GM12878 (cell line): ENCODE measurements at regions not wholly inside any gene's neighbourhood (a gene's known extent, or its start where the extent isn't known, plus 50 kb on each side); places are given as distances from the start of the nearest gene placed in this dataset.
A peak's percentile ranks its signal among the peaks of the same experiment; 100 is the strongest.

ENCODE experiments used
- ATAC-seq: fragments of 200-7000 bp; cut with Tn5 transposase; 3 replicates; pipeline ENCODE4 v1.9.1; 2020; ENCODE audit warnings: mild to moderate bottlenecking, moderate library complexity
- BruUV-seq: library from RNA; stranded (reverse); fragments of 400-500 nt; replicated peaks from 2 replicates; lab custom pipeline; 2021; lab: Mats Ljungman, UMichigan
- CTCF ChIA-PET: fragments of 300-600 bp; sonication (Branson Sonifier 250); formaldehyde crosslinking; extraction: SDS; loops from one replicate; lab custom pipeline; 2021; ENCODE audit warnings: inconsistent platforms; lab: Yijun Ruan, JAX
- POLR2A ChIA-PET: fragments of 350-600 bp; formaldehyde crosslinking; extraction: SDS; loops from one replicate; lab custom pipeline; 2021; ENCODE audit warnings: inconsistent platforms; lab: Charles Lee
- RAD21 ChIA-PET: fragments of 300-600 bp; sonication (Branson Sonifier 250); formaldehyde crosslinking; loops from one replicate; lab custom pipeline; 2023; ENCODE audit warnings: antibody characterized with exemption; ENCODE audit not compliant: unreplicated experiment; lab: Charles Lee
- SMC1A ChIA-PET: fragments of 300-600 bp; sonication (Branson Sonifier 250); formaldehyde crosslinking; loops from one replicate; lab custom pipeline; 2023; ENCODE audit not compliant: unreplicated experiment, uncharacterized antibody; lab: Charles Lee
- DNase-seq: peaks from one replicate; pipeline ENCODE4 v3.0.0-alpha.2; 2011; ENCODE audit warnings: low read depth, low spot score
- FAIRE-seq: peaks from 3 replicates; lab custom pipeline; 2011; peaks lifted over from hg19 to GRCh38; lab: Jason Lieb, UNC
- H2AFZ ChIP-seq: 2 replicates; pipeline ENCODE4 v1.6.0; 2011; ENCODE audit warnings: low read depth, low read length, control low read depth; ENCODE audit not compliant: control insufficient read depth
- H3K27ac ChIP-seq: 2 replicates; pipeline ENCODE4 v1.5.1; 2011; ENCODE audit warnings: control low read depth; ENCODE audit not compliant: control insufficient read depth, insufficient read depth
- H3K27me3 ChIP-seq, 2 experiments: replicated peaks in 1 of 2; 2 replicates each; pipeline versions ENCODE4 v1.6.0 to v1.6.1; 2011; ENCODE audit warnings: low read length in 1 of 2; ENCODE audit not compliant: control insufficient read depth in 2 of 2, insufficient read depth in 2 of 2
- H3K36me3 ChIP-seq, 2 experiments: 2 replicates each; pipeline ENCODE4 v1.5.1; 2011; ENCODE audit warnings: low read length in 1 of 2; ENCODE audit not compliant: control insufficient read depth in 2 of 2, insufficient read depth in 2 of 2
- H3K4me1 ChIP-seq: 2 replicates; pipeline ENCODE4 v1.6.1; 2011; ENCODE audit warnings: mild to moderate bottlenecking, low read length, moderate library complexity, mixed read lengths; ENCODE audit not compliant: control insufficient read depth, insufficient read depth
- H3K4me2 ChIP-seq: 2 replicates; pipeline ENCODE4 v1.6.0; 2011; ENCODE audit warnings: control low read depth; ENCODE audit not compliant: control insufficient read depth, insufficient read depth
- H3K4me3 ChIP-seq: fragments of 200-600 bp; sonication (generic); 2 replicates; pipeline ENCODE4 v1.5.1; 2016
- H3K79me2 ChIP-seq: 2 replicates; pipeline ENCODE4 v1.6.0; 2011; ENCODE audit warnings: low read length; ENCODE audit not compliant: control insufficient read depth, insufficient read depth
- H3K9ac ChIP-seq: 2 replicates; pipeline ENCODE4 v1.8.0; 2011; ENCODE audit warnings: low read length, control low read depth, mixed read lengths; ENCODE audit not compliant: control insufficient read depth, insufficient read depth
- H3K9me3 ChIP-seq: replicated peaks from 3 replicates; pipeline ENCODE4 v1.5.1; 2011; ENCODE audit warnings: mild to moderate bottlenecking, low read length; ENCODE audit not compliant: control insufficient read depth, insufficient read depth
- H4K20me1 ChIP-seq: 2 replicates; pipeline ENCODE4 v1.6.0; 2011; ENCODE audit not compliant: control insufficient read depth, insufficient read depth
- BMI1 ChIP-seq: fragments of 450-650 bp; IDR thresholded peaks from 2 replicates; pipeline ENCODE4 v1.6.1; 2016; ENCODE audit warnings: mild to moderate bottlenecking, moderate library complexity, borderline replicate concordance
- CHD4 ChIP-seq: fragments of 200-600 bp; sonication (generic); IDR thresholded peaks from 2 replicates; pipeline ENCODE4 v1.6.1; 2016; ENCODE audit warnings: mild to moderate bottlenecking
- NR2C1 ChIP-seq: fragments of 450-650 bp; IDR thresholded peaks from 2 replicates; pipeline ENCODE4 v1.6.1; 2017; ENCODE audit warnings: antibody characterized with exemption, mild to moderate bottlenecking, moderate library complexity
- PAX5 ChIP-seq: IDR thresholded peaks from 2 replicates; pipeline ENCODE4 v1.6.1; 2011; ENCODE audit warnings: low read depth, low read length, borderline replicate concordance
- POLR2A ChIP-seq: IDR thresholded peaks from 2 replicates; pipeline ENCODE4 v1.6.1; 2011; ENCODE audit warnings: low read depth, mild to moderate bottlenecking, low read length
- RAD21 ChIP-seq: IDR thresholded peaks from 2 replicates; pipeline ENCODE4 v1.6.1; 2011; ENCODE audit warnings: mild to moderate bottlenecking, low read depth, low read length, moderate library complexity; ENCODE audit not compliant: insufficient read depth
- SMAD1 ChIP-seq: fragments of 450-650 bp; IDR thresholded peaks from 2 replicates; pipeline ENCODE4 v1.6.1; 2018; ENCODE audit warnings: mild to moderate bottlenecking, low read depth; ENCODE audit not compliant: partially characterized antibody
- STAT1 ChIP-seq: fragments of 450-650 bp; conservative IDR thresholded peaks from 2 replicates; pipeline ENCODE4 v1.6.1; 2014; ENCODE audit warnings: antibody characterized with exemption, mild to moderate bottlenecking
- TARDBP ChIP-seq: IDR thresholded peaks from 2 replicates; pipeline ENCODE4 v1.6.1; 2016; ENCODE audit warnings: borderline replicate concordance
- ZNF622 ChIP-seq: fragments of 450-650 bp; IDR thresholded peaks from 2 replicates; pipeline ENCODE4 v1.6.1; 2017; ENCODE audit warnings: mild to moderate bottlenecking, inconsistent platforms
- WGBS: methylation state at CpG from one replicate; pipeline ENCODE4 v1.1.6; 2016; ENCODE audit warnings: low lambda C conversion rate; ENCODE audit not compliant: insufficient replicate concordance, insufficient coverage; ENCODE audit errors: missing lambda C conversion rate; 5-methylcytosine and 5-hydroxymethylcytosine counted together
- in situ Hi-C: fragments of 300-500 bp; cut with MboI; formaldehyde crosslinking; loops from 9 replicates; pipeline ENCODE4 v1.14.3; 2018; ENCODE audit warnings: mixed read lengths
- intact Hi-C: fragments of 100-400 bp; cut with micrococcal nuclease; formaldehyde crosslinking; loops from one replicate; pipeline ENCODE4 v1.14.2; 2022; ENCODE audit not compliant: unreplicated experiment
- TF ChIP-seq, protein P1 (sequence below): IDR thresholded peaks from 2 replicates; pipeline ENCODE4 v1.6.1; 2011; ENCODE audit warnings: borderline replicate concordance, low read depth, mild to moderate bottlenecking, moderate library complexity, low read length; ENCODE audit not compliant: insufficient read depth, poor library complexity, severe bottlenecking
- TF ChIP-seq, protein P2 (sequence below), 3 experiments: IDR thresholded peaks in 2 of 3; conservative IDR thresholded peaks in 1 of 3; 2 replicates each; pipeline ENCODE4 v1.5.1; 2011; ENCODE audit warnings: low read depth in 3 of 3, low read length in 3 of 3, mild to moderate bottlenecking in 3 of 3, control low read depth in 2 of 3, moderate library complexity in 2 of 3, inconsistent platforms in 1 of 3, mixed read lengths in 1 of 3; ENCODE audit not compliant: control insufficient read depth in 2 of 3, insufficient read depth in 1 of 3; ENCODE audit errors: extremely low read depth in 1 of 3

DNA sequence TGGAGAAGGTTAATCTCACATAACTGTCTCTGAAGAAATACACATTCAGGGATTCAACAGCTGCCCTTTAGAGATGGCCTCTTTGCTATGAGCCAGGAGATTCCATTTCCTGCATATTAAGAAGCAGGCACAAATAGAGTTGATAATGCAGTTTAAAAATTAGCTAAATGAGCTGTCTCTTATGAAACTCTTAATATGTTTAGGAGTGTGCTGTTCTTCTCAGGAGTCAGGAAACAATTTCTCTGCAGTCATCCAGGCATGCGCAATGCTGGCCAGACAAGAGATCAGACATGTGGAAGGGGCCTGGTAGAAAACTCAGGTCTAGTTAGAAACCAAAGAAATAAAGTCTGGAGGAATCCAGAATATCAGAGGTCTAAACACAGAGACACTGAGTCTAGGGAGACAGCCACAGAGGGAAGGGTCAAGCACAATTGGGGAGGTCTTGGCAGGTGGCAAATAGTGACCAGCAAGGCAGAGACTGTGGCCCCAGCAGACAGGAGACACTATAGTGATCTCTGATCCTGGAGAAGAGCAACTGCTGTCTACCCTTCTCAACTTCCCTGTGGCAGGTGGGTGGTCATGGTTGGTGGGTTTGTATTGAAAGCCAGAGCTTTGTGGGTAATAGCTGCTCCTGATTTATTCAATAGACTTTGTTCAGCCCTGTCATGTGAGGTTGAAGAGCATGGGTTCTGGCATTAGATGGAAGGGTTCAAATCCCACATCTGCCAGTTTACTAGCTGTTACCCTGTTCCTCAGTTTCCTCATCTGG is 185.8 kb upstream of the RMST start:
- no peaks in the 10 kb centered on the region for H3K4me1 ChIP-seq
- no peaks in the 10 kb centered on the region for H3K9me3 ChIP-seq
- DNase-seq = no peak
- SMC1A ChIA-PET = no interaction called here
- H2AFZ ChIP-seq = no peak overlapping the region
- TF ChIP-seq PAX5 = peak; percentile 30; the same call in 1 of the 2 replicates
- TF ChIP-seq ZNF622 = no peak
- in situ Hi-C loops (no loop called here), intact Hi-C loops (loop anchor here (10.0 kb wide), 1 partner anchor 298 kb away; no protein-coding TSS in a partner anchor)
- H3K27me3 ChIP-seq = no peaks in the 10 kb centered on the region; a peak in 1 of 4 replicates
- CTCF ChIA-PET = no interaction called here
- no peak for FAIRE-seq
- no peak for ATAC-seq
- no peaks in the 10 kb centered on the region for H3K79me2 ChIP-seq
- no peak overlapping the region for H3K4me2 ChIP-seq
- H4K20me1 ChIP-seq = no peaks in the 10 kb centered on the region
- H3K27ac ChIP-seq = no peak overlapping the region
- no peak overlapping the region for H3K4me3 ChIP-seq
- RAD21 ChIA-PET = no interaction called here
- POLR2A ChIA-PET = no interaction called here
- no peak overlapping the region for H3K9ac ChIP-seq
- no TSS peak for BruUV-seq
- 100% methylated on average over 1 of the region's 1 CpG for WGBS
- no peaks in the 10 kb centered on the region for H3K36me3 ChIP-seq

DNA sequence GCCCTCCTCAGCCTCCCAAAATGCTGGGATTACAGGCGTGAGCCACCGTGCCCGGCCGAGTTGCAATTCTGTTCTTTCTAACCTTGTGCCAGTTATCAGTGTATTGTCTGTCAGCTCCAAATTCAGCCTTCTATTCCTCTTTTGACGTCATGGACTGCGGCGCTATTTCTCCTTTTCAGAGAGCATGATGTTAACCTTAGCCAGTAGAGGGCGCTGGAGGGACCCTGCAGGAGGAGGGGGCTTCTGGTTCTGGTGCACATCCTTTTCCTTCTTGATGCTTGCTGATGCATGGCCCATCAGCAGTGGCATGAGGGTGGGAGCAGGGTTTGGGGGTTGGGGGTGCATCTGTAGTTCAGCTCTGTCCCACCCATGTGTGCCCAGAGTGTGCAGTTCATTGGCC is 179.3 kb upstream of the RMST start:
- no peak overlapping the region for H3K4me2 ChIP-seq
- DNase-seq = no peak
- no peak for ATAC-seq
- intact Hi-C loops = no loop called here
- H3K4me1 ChIP-seq = no peaks in the 10 kb centered on the region
- FAIRE-seq = no peak
- H3K27me3 ChIP-seq = no peaks in the 10 kb centered on the region; a peak in 1 of 4 replicates
- no peak overlapping the region for H3K9ac ChIP-seq
- SMC1A ChIA-PET = interaction anchor here (3.5 kb wide), 1 partner anchor 24 kb away, joined by 10 read pairs; no protein-coding TSS in a partner anchor
- no peaks in the 10 kb centered on the region for H3K79me2 ChIP-seq
- in situ Hi-C loops = no loop called here
- WGBS = 44% methylated on average over 8 of the region's 8 CpGs
- H4K20me1 ChIP-seq = no peaks in the 10 kb centered on the region
- POLR2A ChIA-PET = no interaction called here
- H2AFZ ChIP-seq = no peak overlapping the region
- H3K36me3 ChIP-seq = no peaks in the 10 kb centered on the region
- RAD21 ChIA-PET = interaction anchor here (1.1 kb wide), 1 partner anchor 25 kb away, joined by 3 read pairs; no protein-coding TSS in a partner anchor
- H3K27ac ChIP-seq = no peak overlapping the region
- BruUV-seq = no TSS peak
- no peak overlapping the region for H3K4me3 ChIP-seq
- no peaks in the 10 kb centered on the region for H3K9me3 ChIP-seq
- CTCF ChIA-PET = interaction anchor here (1.0 to 1.5 kb wide), 3 partner anchors 12 to 376 kb away, joined by 3 to 5 read pairs (median 5); partner anchors contain the start of gene NEDD1
- TF ChIP-seq, protein P1, sequence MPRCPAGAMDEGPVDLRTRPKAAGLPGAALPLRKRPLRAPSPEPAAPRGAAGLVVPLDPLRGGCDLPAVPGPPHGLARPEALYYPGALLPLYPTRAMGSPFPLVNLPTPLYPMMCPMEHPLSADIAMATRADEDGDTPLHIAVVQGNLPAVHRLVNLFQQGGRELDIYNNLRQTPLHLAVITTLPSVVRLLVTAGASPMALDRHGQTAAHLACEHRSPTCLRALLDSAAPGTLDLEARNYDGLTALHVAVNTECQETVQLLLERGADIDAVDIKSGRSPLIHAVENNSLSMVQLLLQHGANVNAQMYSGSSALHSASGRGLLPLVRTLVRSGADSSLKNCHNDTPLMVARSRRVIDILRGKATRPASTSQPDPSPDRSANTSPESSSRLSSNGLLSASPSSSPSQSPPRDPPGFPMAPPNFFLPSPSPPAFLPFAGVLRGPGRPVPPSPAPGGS = no peak
- TF ChIP-seq RAD21 (peak; percentile 40; the same call in 1 of the 2 replicates), POLR2A (no peak), SMAD1 (no peak), STAT1 (no peak), NR2C1 (no peak), TARDBP (no peak), CHD4 (no peak), BMI1 (no peak)
- TF ChIP-seq, protein P2, sequence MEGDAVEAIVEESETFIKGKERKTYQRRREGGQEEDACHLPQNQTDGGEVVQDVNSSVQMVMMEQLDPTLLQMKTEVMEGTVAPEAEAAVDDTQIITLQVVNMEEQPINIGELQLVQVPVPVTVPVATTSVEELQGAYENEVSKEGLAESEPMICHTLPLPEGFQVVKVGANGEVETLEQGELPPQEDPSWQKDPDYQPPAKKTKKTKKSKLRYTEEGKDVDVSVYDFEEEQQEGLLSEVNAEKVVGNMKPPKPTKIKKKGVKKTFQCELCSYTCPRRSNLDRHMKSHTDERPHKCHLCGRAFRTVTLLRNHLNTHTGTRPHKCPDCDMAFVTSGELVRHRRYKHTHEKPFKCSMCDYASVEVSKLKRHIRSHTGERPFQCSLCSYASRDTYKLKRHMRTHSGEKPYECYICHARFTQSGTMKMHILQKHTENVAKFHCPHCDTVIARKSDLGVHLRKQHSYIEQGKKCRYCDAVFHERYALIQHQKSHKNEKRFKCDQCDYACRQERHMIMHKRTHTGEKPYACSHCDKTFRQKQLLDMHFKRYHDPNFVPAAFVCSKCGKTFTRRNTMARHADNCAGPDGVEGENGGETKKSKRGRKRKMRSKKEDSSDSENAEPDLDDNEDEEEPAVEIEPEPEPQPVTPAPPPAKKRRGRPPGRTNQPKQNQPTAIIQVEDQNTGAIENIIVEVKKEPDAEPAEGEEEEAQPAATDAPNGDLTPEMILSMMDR (IDR thresholded peaks at IDR 0.05 in 2 of 3, conservative IDR thresholded peaks at IDR 0.05 in 1 of 3; ENCODE audit: control insufficient read depth in 2 of 3, extremely low read depth in 1 of 3, insufficient read depth in 1 of 3, low read depth in 3 of 3, low read length in 3 of 3) = peak; percentile 21 to 40 (median 35); a peak in 5 of 6 replicates
